ENCODE measurements at regions not wholly inside any gene's neighbourhood (a gene's known extent, or its start where the extent isn't known, plus 50 kb on each side); places are given as distances from the start of the nearest gene placed in this dataset.

DNA sequence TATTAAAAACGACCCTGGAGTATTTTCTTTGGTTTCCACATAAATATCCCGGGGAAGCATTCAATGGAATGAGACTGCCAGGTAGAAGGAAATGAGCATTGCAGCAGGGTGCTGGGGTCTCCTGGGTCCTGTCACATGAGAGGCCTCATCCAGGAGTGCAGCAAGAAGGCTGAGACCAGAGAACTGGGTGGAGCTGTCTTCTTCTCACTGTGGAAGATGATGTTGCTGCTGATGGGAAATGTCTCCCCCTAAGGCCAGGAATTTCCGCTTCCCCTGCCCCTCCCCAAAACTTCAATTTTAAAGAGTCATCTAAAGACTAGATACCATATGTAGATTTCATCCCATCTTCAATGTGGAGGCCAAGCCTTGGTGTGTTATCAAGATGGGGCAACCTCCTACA, 95.2 kb upstream of the SIX2 start:
- no peak overlapping the region for H3K9ac ChIP-seq (ENCODE audit: low read length)

DNA sequence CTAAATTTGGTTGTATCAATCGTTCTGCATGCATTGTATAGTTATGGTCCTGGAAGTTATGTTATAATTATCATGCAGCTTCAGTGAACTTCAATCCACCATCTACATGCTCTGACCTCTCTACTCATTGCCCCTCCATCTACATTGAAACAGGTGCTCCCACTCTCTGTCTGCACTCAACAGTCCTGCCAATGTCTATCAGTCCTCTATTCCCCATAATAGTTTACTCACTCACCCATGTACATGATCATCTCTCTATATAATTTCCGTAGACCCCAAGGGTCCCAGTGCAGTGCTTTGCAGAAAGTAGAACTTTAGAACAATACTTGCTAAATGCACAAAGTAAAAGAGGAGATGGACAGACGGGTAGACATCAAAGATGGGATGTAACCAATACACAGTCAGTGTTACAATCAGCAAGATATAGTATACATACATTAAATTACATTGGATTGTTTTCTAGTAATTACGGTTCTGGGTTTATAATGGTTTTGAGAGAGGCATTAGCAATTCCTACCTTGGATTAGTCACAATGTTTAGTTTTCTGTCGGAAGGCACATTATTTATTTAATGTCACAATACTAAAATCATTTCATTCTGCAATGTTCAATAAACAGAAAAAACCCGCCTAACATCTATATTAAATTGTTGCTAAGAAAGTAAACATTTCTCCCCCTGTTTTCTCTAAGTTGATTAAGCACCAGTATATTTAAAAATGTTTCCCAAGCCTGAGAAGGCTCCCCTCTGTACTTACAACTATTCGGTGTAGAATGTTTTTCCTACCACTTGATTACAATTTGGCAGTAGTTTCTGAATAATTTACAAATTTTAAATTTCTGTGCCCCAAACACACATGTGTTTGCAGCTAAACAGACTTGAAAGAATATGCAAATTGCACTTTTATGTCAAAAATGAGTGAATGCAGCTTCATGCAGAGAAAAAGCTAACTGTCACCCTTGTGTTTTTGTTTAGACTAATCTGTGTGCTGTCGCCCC, 94.4 kb upstream of the SIX2 start:
- Histone ChIP-seq H4K20me1 (ENCODE audit: insufficient read depth, low read length) (no peaks in the 10 kb centered on the region), H3K9me3 (ENCODE audit: low read length) (no peaks in the 10 kb centered on the region), H3K36me3 (ENCODE audit: insufficient read depth, low read length) (no peaks in the 10 kb centered on the region), H2AFZ (ENCODE audit: low read length) (no peak overlapping the region), H3K27ac (ENCODE audit: low read depth, low read length, poor library complexity, severe bottlenecking) (no peak overlapping the region), H3K27me3 (ENCODE audit: insufficient read depth, low read length) (no peaks in the 10 kb centered on the region), H3K4me2 (ENCODE audit: low read length) (no peak overlapping the region), H3K4me1 (ENCODE audit: insufficient read depth, low read length, severe bottlenecking) (no peaks in the 10 kb centered on the region), H3K4me3 (ENCODE audit: low read depth, low read length, poor library complexity, severe bottlenecking) (no peak overlapping the region), H3F3A (ENCODE audit: insufficient read depth, low read length) (no peaks in the 10 kb centered on the region), H3K9ac (ENCODE audit: low read length) (no peak overlapping the region), H3K9me2 (ENCODE audit: low read depth, low read length) (no peaks in the 10 kb centered on the region), H3K79me2 (ENCODE audit: insufficient read depth, low read length) (no peaks in the 10 kb centered on the region)
- TF ChIP-seq, protein P1, sequence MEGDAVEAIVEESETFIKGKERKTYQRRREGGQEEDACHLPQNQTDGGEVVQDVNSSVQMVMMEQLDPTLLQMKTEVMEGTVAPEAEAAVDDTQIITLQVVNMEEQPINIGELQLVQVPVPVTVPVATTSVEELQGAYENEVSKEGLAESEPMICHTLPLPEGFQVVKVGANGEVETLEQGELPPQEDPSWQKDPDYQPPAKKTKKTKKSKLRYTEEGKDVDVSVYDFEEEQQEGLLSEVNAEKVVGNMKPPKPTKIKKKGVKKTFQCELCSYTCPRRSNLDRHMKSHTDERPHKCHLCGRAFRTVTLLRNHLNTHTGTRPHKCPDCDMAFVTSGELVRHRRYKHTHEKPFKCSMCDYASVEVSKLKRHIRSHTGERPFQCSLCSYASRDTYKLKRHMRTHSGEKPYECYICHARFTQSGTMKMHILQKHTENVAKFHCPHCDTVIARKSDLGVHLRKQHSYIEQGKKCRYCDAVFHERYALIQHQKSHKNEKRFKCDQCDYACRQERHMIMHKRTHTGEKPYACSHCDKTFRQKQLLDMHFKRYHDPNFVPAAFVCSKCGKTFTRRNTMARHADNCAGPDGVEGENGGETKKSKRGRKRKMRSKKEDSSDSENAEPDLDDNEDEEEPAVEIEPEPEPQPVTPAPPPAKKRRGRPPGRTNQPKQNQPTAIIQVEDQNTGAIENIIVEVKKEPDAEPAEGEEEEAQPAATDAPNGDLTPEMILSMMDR (IDR thresholded peaks at IDR 0.05; ENCODE audit: low read length), result no peak
- TF ChIP-seq EZH2 (IDR thresholded peaks at IDR 0.05; ENCODE audit: borderline replicate concordance, low read length), result no peak

More for the DNA sequence above, 95.2 kb upstream of the SIX2 start:
- H3K4me1 ChIP-seq (ENCODE audit: insufficient read depth, low read length, severe bottlenecking), result no peaks in the 10 kb centered on the region
- no peaks in the 10 kb centered on the region for H3K79me2 ChIP-seq (ENCODE audit: insufficient read depth, low read length)
- H4K20me1 ChIP-seq (ENCODE audit: insufficient read depth, low read length), result no peaks in the 10 kb centered on the region
- H2AFZ ChIP-seq (ENCODE audit: low read length), result no peak overlapping the region
- no peaks in the 10 kb centered on the region for H3K9me2 ChIP-seq (ENCODE audit: low read depth, low read length)
- H3K27me3 ChIP-seq (ENCODE audit: insufficient read depth, low read length), result no peaks in the 10 kb centered on the region
- H3K36me3 ChIP-seq (ENCODE audit: insufficient read depth, low read length), result no peaks in the 10 kb centered on the region
- TF ChIP-seq, protein P1 (IDR thresholded peaks at IDR 0.05; ENCODE audit: low read length), result no peak
- no peak for TF ChIP-seq EZH2 (IDR thresholded peaks at IDR 0.05; ENCODE audit: borderline replicate concordance, low read length)
- H3K9me3 ChIP-seq (ENCODE audit: low read length), result no peaks in the 10 kb centered on the region
- no peak overlapping the region for H3K4me3 ChIP-seq (ENCODE audit: low read depth, low read length, poor library complexity, severe bottlenecking)
- no peak overlapping the region for H3K4me2 ChIP-seq (ENCODE audit: low read length)
- H3F3A ChIP-seq (ENCODE audit: insufficient read depth, low read length), result no peaks in the 10 kb centered on the region
- H3K27ac ChIP-seq (ENCODE audit: low read depth, low read length, poor library complexity, severe bottlenecking), result no peak overlapping the region

DNA sequence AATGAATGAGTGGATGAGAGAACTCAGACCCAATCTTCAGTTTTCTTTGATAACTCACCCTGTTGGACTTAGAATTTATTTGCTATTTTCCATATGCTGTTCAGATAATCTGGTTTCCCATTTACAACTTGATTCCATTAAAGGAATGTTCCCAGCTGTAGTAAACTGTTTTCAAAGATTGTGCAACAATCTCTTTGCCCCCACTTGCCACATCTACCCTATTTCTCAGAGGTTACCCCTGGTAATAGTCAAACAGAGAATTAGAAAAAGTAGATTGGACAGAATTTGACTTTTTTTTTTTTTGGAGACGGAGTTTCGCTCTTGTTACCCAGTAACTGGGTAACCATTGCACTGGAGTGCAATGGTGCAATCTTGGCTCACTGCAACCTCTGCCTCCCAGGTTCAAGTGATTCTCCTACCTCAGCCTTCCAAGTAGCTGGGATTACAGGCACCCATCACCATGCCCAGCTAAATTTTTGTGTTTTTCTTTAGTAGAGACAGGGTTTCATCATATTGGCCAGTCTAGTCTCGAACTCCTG, 93.4 kb upstream of the SIX2 start:
- H3K4me2 ChIP-seq (ENCODE audit: low read length), result no peak overlapping the region
- no peaks in the 10 kb centered on the region for H3K9me2 ChIP-seq (ENCODE audit: low read depth, low read length)
- H4K20me1 ChIP-seq (ENCODE audit: insufficient read depth, low read length), result no peaks in the 10 kb centered on the region
- no peaks in the 10 kb centered on the region for H3K4me1 ChIP-seq (ENCODE audit: insufficient read depth, low read length, severe bottlenecking)
- H3K79me2 ChIP-seq (ENCODE audit: insufficient read depth, low read length), result no peaks in the 10 kb centered on the region
- no peaks in the 10 kb centered on the region for H3F3A ChIP-seq (ENCODE audit: insufficient read depth, low read length)
- no peaks in the 10 kb centered on the region for H3K27me3 ChIP-seq (ENCODE audit: insufficient read depth, low read length)
- no peak overlapping the region for H3K27ac ChIP-seq (ENCODE audit: low read depth, low read length, poor library complexity, severe bottlenecking)
- H2AFZ ChIP-seq (ENCODE audit: low read length), result no peak overlapping the region
- H3K9ac ChIP-seq (ENCODE audit: low read length), result no peak overlapping the region
- TF ChIP-seq, protein P1 (IDR thresholded peaks at IDR 0.05; ENCODE audit: low read length), result no peak
- no peak for TF ChIP-seq EZH2 (IDR thresholded peaks at IDR 0.05; ENCODE audit: borderline replicate concordance, low read length)
- H3K9me3 ChIP-seq (ENCODE audit: low read length), result no peaks in the 10 kb centered on the region
- no peaks in the 10 kb centered on the region for H3K36me3 ChIP-seq (ENCODE audit: insufficient read depth, low read length)
- no peak overlapping the region for H3K4me3 ChIP-seq (ENCODE audit: low read depth, low read length, poor library complexity, severe bottlenecking)

Data from OCI-LY1 (cell line).